ENCODE measurements at regions not wholly inside any gene's neighbourhood (a gene's known extent, or its start where the extent isn't known, plus 50 kb on each side); places are given as distances from the start of the nearest gene placed in this dataset.
"Not testable (repeated sequence)": the region's sequence is repeated elsewhere in the genome, so short reads cannot be mapped to it uniquely, and the experiment has no call there.

GRCh38 chr7:37617406-37617805 is 66.2 kb upstream of the GPR141 start:
- not testable (repeated sequence) for DNase-seq

GRCh38 chr7:37633048-37633447 is 50.5 kb upstream of the GPR141 start:
- no peak for DNase-seq
